Suprapubic skin (tissue), 3 donors: ENCODE measurements at regions not wholly inside any gene's neighbourhood (a gene's known extent, or its start where the extent isn't known, plus 50 kb on each side); places are given as distances from the start of the nearest gene placed in this dataset.

Experiments
- EP300 ChIP-seq: sonication (generic); formaldehyde crosslinking; IDR thresholded peaks from one replicate; pipeline ENCODE4 v1.6.1; 2017; ENCODE audit warnings: antibody characterized with exemption
- POLR2A ChIP-seq, 2 donors: fragments of 450-650 bp; IDR thresholded peaks; one replicate each; pipeline ENCODE4 v1.6.1; 2017; ENCODE audit warnings: antibody characterized with exemption in 2 of 2, mild to moderate bottlenecking in 2 of 2, moderate library complexity in 2 of 2
- TF ChIP-seq, protein P1 (sequence below), 2 donors: fragments of 200-600 bp in 1 of 2; fragments of 450-650 bp in 1 of 2; sonication (generic) in 1 of 2; IDR thresholded peaks; one replicate each; pipeline ENCODE4 v1.5.1; 2016 to 2019; ENCODE audit warnings: antibody characterized with exemption in 2 of 2, mild to moderate bottlenecking in 1 of 2, moderate library complexity in 1 of 2

DNA sequence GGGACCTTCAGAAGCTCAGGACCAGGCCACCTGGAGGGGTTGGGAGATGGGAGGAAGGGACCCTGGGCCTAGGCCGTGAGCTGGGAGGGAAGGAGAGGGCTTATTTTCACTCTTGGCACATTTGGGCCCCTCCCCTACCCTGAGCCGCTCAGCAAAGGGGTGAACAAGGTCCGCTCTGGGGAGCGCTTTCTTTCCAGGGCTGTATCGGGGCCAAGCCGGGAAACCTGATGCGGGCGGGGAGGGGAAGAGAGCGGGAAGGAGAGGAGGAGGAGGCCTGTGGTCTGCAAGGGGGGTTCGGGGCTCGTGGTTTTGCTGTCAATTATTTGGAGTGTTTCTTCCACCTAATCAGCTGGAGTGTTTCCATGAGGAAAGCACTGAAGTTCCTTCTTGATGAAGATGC lies 62.7 kb upstream of the RXRA start:
- TF ChIP-seq, protein P1, sequence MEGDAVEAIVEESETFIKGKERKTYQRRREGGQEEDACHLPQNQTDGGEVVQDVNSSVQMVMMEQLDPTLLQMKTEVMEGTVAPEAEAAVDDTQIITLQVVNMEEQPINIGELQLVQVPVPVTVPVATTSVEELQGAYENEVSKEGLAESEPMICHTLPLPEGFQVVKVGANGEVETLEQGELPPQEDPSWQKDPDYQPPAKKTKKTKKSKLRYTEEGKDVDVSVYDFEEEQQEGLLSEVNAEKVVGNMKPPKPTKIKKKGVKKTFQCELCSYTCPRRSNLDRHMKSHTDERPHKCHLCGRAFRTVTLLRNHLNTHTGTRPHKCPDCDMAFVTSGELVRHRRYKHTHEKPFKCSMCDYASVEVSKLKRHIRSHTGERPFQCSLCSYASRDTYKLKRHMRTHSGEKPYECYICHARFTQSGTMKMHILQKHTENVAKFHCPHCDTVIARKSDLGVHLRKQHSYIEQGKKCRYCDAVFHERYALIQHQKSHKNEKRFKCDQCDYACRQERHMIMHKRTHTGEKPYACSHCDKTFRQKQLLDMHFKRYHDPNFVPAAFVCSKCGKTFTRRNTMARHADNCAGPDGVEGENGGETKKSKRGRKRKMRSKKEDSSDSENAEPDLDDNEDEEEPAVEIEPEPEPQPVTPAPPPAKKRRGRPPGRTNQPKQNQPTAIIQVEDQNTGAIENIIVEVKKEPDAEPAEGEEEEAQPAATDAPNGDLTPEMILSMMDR (IDR thresholded peaks at IDR 0.05), result no peak
- TF ChIP-seq EP300 (no peak), POLR2A (IDR thresholded peaks at IDR 0.05) (no peak)
